HFFc6 (cell line): ENCODE measurements at regions not wholly inside any gene's neighbourhood (a gene's known extent, or its start where the extent isn't known, plus 50 kb on each side); places are given as distances from the start of the nearest gene placed in this dataset.

Experiments
- DNase-seq: peaks from one replicate; pipeline ENCODE4 v3.0.0-alpha.2; 2018
- H3K27ac Mint-ChIP-seq: 2 replicates; pipeline ENCODE4 v1.8.0; 2020; ENCODE audit warnings: mild to moderate bottlenecking, mixed read lengths
- H3K27me3 Mint-ChIP-seq: 2 replicates; pipeline ENCODE4 v1.8.0; 2021; ENCODE audit warnings: mild to moderate bottlenecking, moderate library complexity, mixed read lengths; ENCODE audit not compliant: insufficient read depth
- H3K36me3 Mint-ChIP-seq: 2 replicates; pipeline ENCODE4 v1.8.0; 2021; ENCODE audit warnings: low read depth, mixed read lengths
- H3K4me1 Mint-ChIP-seq: 2 replicates; pipeline ENCODE4 v1.8.0; 2020; ENCODE audit warnings: low read depth, mixed read lengths
- H3K4me3 Mint-ChIP-seq: 2 replicates; pipeline ENCODE4 v1.8.0; 2020; ENCODE audit warnings: mild to moderate bottlenecking, moderate library complexity, mixed read lengths
- H3K9me3 Mint-ChIP-seq: 2 replicates; pipeline ENCODE4 v1.8.0; 2020; ENCODE audit warnings: mild to moderate bottlenecking, mixed read lengths
- TF ChIP-seq, protein P1 (sequence below): fragments of 200-600 bp; sonication (generic); IDR thresholded peaks from 2 replicates; pipeline ENCODE4 v1.5.0; 2021; ENCODE audit warnings: antibody characterized with exemption, mild to moderate bottlenecking

DNA sequence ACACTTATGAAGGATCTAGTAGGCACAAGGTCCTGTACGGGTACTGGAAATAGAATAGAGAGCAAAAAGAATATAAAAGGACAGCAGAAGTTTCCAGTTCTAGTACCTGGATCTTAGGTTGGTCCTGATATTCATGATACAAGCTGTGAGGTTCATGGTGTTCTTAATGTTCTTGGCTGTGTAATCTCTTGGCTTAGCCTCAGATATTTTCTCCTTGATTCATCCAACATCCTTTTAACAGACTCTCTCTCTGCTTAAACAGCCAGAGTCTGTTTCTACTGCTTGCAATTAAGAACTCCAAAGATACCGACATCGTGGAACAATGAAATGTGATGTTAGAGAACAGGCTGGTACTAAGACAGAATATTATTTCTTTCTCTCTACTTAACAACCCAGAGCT, 49.9 kb downstream of the CNTN3 start:
- Mint-ChIP-seq H3K27ac (peak overlapping the region; percentile 31; the same call in 1 of the 2 replicates), H3K9me3 (no peaks in the 10 kb centered on the region), H3K4me1 (peaks cover 36% of the 10 kb centered on the region), H3K27me3 (no peaks in the 10 kb centered on the region; the same call in 1 of the 2 replicates), H3K36me3 (peaks cover 16% of the 10 kb centered on the region; the same call in 1 of the 2 replicates), H3K4me3 (peak overlapping the region; percentile 18; the same call in 1 of the 2 replicates)
- TF ChIP-seq, protein P1, sequence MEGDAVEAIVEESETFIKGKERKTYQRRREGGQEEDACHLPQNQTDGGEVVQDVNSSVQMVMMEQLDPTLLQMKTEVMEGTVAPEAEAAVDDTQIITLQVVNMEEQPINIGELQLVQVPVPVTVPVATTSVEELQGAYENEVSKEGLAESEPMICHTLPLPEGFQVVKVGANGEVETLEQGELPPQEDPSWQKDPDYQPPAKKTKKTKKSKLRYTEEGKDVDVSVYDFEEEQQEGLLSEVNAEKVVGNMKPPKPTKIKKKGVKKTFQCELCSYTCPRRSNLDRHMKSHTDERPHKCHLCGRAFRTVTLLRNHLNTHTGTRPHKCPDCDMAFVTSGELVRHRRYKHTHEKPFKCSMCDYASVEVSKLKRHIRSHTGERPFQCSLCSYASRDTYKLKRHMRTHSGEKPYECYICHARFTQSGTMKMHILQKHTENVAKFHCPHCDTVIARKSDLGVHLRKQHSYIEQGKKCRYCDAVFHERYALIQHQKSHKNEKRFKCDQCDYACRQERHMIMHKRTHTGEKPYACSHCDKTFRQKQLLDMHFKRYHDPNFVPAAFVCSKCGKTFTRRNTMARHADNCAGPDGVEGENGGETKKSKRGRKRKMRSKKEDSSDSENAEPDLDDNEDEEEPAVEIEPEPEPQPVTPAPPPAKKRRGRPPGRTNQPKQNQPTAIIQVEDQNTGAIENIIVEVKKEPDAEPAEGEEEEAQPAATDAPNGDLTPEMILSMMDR = no peak
- peak; percentile 8 for DNase-seq

DNA sequence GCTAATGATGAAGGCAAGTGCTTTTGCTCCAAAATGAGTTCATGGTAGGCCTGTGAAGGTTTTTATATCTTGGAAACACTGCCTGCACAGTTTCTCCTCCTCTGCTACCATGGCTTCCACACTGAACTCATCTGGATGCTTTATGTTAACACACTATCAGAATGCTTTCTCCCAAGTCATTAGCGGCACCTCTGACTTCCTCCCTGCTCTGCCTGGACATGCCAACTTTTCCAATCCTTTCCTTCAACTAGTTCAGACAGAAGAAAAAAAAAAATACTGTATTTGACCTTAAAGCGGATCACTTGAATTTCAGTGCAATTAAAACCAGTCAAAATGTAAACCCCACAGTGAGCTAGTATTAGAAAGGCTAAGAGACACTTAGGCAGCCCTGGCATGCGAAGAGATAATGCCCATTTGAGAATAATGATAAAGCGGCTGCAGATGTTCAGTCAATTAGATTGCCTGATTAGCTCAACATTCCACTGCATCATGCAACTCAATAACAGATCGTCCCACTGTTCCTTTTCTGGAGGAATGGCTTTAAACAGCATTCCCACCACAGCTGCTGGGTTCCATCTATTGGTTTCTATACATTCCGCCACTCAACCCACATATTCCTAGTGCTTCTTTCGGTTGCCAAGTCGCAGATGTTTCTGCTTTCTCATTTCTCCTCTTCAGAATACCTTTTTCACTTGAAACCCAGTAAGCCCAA, 51.7 kb downstream of the CNTN3 start:
- H3K27ac Mint-ChIP-seq = no peak overlapping the region
- DNase-seq = no peak
- peaks cover 36% of the 10 kb centered on the region for H3K4me1 Mint-ChIP-seq
- TF ChIP-seq, protein P1 = no peak
- H3K4me3 Mint-ChIP-seq = no peak overlapping the region
- H3K36me3 Mint-ChIP-seq = peaks cover 22% of the 10 kb centered on the region; the same call in 1 of the 2 replicates
- no peaks in the 10 kb centered on the region for H3K9me3 Mint-ChIP-seq
- H3K27me3 Mint-ChIP-seq = no peaks in the 10 kb centered on the region; the same call in 1 of the 2 replicates

DNA sequence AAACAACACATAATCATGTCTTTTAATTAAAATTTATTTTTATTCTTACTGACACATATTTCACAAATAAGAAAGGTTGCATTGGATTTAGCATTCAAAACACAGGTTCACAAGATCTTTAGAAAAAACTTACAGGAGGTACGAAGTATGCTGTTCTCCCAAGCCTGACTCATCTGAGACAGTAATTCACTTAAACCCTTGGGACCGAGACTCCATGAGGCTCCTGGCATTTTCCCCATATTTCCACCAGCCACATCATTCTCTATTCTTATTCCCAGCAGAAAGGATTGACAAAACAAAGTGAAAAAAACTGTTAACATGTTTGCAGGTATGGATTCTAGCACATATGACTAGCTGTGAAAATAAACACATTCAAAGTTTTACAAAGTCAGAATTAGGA, 52.6 kb downstream of the CNTN3 start:
- peak; percentile 37 for DNase-seq
- H3K4me1 Mint-ChIP-seq = peaks cover 36% of the 10 kb centered on the region
- H3K27me3 Mint-ChIP-seq = no peaks in the 10 kb centered on the region; the same call in 1 of the 2 replicates
- no peak overlapping the region for H3K27ac Mint-ChIP-seq
- H3K36me3 Mint-ChIP-seq = peaks cover 30% of the 10 kb centered on the region; the same call in 1 of the 2 replicates
- TF ChIP-seq, protein P1 = no peak
- no peak overlapping the region; the same call in 1 of the 2 replicates for H3K4me3 Mint-ChIP-seq
- H3K9me3 Mint-ChIP-seq = no peaks in the 10 kb centered on the region; the same call in 1 of the 2 replicates

DNA sequence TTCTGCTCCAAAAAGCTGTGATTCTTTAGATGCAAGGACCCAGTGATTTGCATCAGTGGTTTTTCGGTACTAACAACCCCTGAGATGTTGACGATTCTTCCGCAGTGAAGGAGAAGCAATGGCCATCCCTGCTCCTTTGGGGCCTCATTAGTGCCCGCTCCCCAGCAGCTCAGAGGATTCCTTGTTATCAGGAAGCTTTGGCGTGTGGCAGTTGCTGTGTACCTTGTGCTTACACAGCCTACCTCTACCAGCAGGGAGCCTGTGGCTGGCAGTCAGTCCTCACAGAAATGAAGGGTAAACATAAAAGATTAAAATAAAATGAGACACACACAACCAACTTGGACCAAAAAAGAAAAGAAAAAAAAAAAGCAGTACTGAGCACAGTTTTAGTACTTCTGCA, 55.2 kb downstream of the CNTN3 start:
- TF ChIP-seq, protein P1 = no peak
- peaks cover 23% of the 10 kb centered on the region for H3K4me1 Mint-ChIP-seq
- DNase-seq = no peak
- H3K27ac Mint-ChIP-seq = no peak overlapping the region
- no peaks in the 10 kb centered on the region; the same call in 1 of the 2 replicates for H3K27me3 Mint-ChIP-seq
- H3K9me3 Mint-ChIP-seq = peaks cover 22% of the 10 kb centered on the region; the same call in 1 of the 2 replicates
- H3K4me3 Mint-ChIP-seq = no peak overlapping the region
- peaks cover 39% of the 10 kb centered on the region; the same call in 1 of the 2 replicates for H3K36me3 Mint-ChIP-seq

DNA sequence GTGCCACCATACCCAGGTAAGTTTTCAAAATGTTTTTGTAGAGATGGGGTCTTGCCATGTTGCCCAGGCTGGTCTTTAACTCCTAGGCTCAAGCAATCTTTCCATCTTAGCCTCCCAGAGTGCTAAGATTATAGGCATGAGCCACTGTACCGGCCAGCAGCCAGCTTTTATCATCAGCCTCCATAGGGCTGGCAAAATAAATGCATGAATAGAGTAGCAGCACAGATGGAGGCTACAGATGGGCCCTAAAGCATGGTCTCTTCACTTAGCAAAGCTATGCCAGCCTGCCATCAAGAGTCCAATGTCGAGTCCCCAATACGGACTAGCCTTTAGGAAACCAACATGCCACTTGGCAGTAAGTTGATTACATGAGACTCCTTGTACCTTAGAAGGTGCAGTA, 63.8 kb downstream of the CNTN3 start:
- peaks cover 17% of the 10 kb centered on the region for H3K9me3 Mint-ChIP-seq
- no peak for DNase-seq
- no peak overlapping the region for H3K4me3 Mint-ChIP-seq
- peaks cover 12% of the 10 kb centered on the region for H3K4me1 Mint-ChIP-seq
- TF ChIP-seq, protein P1 = no peak
- peaks cover 13% of the 10 kb centered on the region for H3K36me3 Mint-ChIP-seq
- H3K27ac Mint-ChIP-seq = no peak overlapping the region
- no peaks in the 10 kb centered on the region for H3K27me3 Mint-ChIP-seq
